ENCODE measurements at regions not wholly inside any gene's neighbourhood (a gene's known extent, or its start where the extent isn't known, plus 50 kb on each side); places are given as distances from the start of the nearest gene placed in this dataset.

DNA sequence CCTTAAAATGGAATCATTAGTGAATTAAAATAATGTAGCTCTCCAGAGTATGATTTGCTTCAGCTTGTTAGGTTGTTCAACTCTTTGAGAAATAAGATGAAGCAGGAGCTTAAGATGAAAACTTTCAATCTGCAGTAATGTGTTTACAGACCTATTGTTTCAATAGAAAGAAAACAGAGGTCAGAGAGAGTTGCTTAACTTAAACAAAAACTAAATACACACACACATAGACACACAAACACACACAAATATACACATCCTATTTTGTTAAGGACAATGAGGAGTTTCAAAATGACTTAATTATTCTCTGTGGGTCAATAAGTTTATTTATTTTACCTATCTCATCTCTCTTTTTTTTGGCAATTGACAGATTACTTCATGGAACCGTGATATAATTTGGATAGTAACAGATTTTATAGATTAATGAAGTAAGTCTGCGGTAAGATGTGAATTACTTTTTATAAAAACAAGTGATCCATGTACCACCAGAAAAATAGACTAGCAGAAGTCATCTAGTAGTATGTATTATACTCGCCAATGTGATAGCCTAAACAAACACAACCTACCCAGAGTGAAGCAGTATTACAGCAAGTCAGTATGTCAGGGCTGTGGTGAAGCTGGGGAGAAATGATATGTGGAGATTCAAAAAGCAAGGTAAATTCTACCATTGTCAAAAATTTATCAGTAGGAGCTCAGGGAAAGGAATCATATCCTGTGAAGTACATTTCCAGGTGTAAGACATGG is 76.7 kb upstream of the DCBLD2 start:
- DNase-seq, result no peak

DNA sequence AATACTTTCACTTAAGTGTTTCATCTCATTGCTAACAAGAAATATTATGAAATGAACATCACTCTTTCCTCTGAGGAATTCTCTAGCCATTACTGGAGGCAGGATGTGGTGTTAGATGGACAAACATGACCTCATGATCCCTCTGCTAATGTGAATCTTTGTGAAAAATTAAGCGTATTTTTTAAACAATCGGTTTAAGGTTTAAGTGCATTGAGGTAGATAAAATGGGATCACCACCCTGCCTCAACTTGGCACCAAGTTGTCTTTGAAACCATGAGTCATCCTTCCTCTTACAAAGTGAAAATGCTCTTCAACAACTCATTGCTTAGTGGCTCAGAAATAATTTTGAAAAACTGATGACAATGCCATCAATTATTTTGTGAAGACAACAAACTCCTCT is 76.0 kb upstream of the DCBLD2 start:
- no peak for DNase-seq

- DNase-seq, result no peak
Observed at GRCh38 chr3:98974442-98974841, 72.9 kb upstream of the DCBLD2 start.

- no peak for DNase-seq
Observed at GRCh38 chr3:98972720-98973119, 71.2 kb upstream of the DCBLD2 start.

DNA sequence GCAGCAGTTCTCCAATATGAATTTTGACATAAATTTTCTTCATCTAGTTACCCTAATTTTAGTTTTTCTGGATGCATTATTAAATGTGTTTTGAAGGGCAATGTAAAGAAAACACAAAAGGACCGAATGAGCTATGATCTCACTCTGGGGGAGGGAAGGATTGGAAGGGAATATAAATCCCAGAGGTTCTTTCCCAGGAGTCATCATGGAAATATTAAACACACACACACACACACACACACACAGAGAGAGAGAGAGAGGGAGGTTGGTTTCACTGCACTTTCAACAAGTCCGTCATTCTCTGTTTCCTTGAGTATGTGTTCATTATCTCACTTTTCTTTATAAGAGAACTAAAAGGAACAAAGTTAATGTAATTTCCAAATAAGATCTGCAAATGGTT is 70.7 kb upstream of the DCBLD2 start:
- no peak for DNase-seq

DNA sequence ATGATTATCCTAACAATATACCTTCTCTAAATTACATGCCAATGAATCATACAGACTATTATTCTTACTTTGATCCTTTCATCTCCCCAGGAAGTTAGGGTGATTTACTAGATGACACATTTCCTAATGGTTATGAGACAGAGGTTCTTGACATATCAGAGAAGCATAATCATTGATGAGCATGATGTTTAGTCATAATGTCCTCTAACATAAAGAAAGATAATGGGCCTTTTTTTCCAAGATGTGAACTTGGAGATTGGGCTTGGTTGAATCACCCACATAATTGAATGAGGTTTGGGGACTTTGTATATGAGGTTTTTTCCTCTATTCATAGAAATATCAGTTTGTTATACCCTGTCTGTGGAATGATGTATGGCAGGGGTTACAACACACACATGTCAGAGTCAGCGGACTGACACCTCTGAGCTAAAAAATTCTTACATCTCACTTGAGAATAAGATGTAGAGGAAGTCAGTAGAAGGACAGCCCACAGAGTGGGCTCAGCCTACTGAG is 69.7 kb upstream of the DCBLD2 start:
- DNase-seq, result no peak

- DNase-seq, result no peak
Observed at GRCh38 chr3:98969295-98969694, 67.8 kb upstream of the DCBLD2 start.

DNA sequence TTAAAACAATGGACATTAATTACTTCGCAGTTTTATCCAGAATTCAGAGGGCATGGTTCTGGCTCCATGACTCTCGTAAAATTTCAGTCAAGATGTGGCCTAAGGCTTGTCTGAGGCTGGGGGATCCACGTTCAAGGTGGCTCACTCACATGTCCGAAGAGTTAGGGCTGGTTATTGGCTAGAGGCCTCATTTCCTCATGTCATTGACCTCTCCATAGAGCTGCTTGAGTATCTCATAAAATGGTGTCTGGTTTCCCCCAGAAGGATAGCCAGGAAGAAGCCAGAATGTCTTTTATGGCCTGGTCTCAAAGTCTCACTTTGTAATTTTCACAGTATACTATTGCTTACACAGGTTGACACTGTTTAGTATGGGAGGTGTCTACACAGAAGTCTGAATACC is 67.3 kb upstream of the DCBLD2 start:
- no peak for DNase-seq

DNA sequence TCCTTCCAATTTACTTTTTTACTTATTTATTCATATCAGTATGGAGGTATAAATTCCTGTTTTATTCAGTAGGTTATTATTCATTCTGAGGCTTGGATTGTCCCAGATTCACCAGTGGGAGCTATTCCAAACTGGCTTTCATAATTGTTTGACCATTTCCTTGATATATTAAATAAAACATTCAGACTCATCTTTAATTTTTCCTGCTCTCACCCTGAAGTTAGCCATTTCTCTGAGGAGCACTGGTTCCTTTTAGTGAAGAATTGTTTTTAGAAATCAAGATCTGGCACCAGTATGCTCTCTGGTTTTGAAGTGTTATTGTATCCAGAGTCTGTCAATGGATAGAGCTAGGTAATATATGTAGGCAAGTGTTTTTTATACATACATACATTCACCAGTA is 66.9 kb upstream of the DCBLD2 start:
- no peak for DNase-seq

- DNase-seq, result no peak
Observed at GRCh38 chr3:98967758-98968157, 66.3 kb upstream of the DCBLD2 start.

- DNase-seq, result no peak
Observed at GRCh38 chr3:98966862-98967546, 65.5 kb upstream of the DCBLD2 start.

- no peak for DNase-seq
Observed at GRCh38 chr3:98966434-98966833, 64.9 kb upstream of the DCBLD2 start.

- DNase-seq, result no peak
Observed at GRCh38 chr3:98964784-98965183, 63.3 kb upstream of the DCBLD2 start.

DNA sequence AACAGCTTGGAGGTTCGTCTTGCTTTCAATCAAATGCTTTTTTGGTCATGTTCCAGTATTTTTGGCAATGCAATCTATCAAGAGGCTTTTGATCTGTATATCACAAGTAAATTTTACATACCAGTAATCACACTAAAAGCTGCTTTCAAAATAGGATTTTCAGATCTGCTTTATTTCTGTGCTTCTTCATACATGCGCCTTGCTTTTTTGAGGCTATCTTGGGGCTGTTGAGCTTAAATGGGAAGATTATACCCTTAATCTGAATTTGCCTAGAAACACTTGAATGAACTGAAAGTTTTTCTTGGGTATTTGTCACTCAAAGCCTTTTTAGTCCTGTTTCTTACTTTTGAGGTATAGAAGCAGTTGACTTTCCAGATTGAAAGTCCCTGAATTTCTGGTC is 62.1 kb upstream of the DCBLD2 start:
- DNase-seq, result no peak

GRCh38 chr3:98962951-98963350 is 61.5 kb upstream of the DCBLD2 start:
- DNase-seq, result no peak

DNA sequence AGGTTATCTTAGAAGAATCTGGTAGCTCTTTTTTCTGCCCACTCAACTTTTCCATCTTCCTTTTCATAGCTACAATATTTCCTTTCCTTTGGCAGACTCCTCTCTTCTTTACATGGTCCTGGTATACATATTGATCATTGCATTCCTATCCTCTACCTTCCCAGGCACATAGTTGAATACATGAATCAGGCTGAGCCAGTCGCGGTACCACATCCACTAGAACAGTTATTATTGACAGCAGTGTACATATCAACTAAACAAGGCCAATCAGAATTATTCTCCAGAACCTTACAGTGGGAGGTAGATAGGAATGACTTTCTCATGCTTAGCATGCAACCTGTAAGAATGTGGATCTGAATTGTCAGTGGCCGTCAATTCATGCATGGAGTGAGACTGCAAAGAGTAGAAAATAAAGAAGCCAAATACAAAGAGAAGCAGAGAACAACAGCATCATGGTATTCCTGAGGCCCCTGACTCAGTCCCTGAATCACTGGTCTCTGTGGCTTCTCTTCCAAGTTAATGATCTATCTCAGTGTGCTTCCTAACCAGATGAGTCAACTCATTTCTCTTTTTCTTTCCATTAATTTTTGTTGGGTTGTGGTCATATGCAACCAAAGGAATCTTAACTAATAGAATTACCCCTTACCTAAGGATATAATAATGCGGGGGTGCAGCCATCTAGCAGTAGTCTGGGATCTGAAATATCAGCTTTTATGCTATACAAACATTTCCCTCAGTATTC is 60.9 kb upstream of the DCBLD2 start:
- DNase-seq, result no peak

DNA sequence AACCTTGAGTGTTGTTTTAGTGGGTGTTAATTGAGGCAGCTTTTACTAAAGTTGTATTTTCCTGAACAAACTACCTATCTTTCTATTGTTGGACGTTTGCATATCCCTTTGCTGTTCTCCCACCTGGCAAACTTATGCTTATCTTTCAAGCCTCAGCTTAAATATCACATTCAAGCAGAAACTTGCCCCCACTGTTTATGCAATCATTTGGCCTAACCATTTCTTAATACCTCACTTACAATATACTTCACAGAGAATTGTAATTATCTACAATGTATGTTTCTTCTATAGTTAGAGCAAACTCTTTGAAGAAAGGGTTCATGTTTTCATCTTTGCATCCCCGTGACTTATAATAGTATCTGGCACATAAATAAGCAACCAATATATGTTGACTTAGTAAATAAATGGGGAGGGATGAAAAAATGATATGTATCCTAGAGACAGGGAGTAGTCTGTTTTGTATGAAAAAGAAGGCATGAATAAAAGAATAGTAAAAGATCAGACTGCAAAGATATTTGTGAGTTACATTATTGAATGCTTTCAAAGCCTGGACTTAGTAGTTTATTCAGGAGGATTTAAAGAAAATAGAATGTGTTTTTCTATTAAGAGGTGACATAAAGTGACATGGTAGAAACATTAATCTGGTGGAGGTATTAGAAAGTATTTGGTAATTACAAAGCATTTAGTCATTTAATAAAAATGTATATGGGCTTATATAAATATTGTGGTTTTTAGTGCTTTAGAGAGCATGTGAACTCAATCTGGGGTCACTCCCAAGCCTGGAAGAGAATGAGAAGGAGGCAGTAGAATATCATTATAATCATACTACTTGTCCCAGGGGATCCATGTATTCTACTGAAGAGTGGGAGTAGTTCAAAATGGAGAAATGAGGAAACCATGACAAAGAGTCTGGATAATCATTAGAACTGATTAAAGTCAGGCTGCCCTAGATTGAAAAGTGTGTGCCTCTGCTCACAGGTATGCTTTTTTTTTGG is 60.0 kb upstream of the DCBLD2 start:
- DNase-seq, result no peak

- no peak for DNase-seq
Observed at GRCh38 chr3:98957681-98958080, 56.2 kb upstream of the DCBLD2 start.

GRCh38 chr3:98956008-98956407 is 54.5 kb upstream of the DCBLD2 start:
- DNase-seq, result no peak

- no peak for DNase-seq
Observed at GRCh38 chr3:98954791-98955604, 53.5 kb upstream of the DCBLD2 start.

GRCh38 chr3:98954242-98954641 is 52.7 kb upstream of the DCBLD2 start:
- DNase-seq, result no peak

- no peak for DNase-seq
Observed at GRCh38 chr3:98952404-98952803, 50.9 kb upstream of the DCBLD2 start.

All from DMS153 (cell line).